ENCODE measurements at regions not wholly inside any gene's neighbourhood (a gene's known extent, or its start where the extent isn't known, plus 50 kb on each side); places are given as distances from the start of the nearest gene placed in this dataset.

DNA sequence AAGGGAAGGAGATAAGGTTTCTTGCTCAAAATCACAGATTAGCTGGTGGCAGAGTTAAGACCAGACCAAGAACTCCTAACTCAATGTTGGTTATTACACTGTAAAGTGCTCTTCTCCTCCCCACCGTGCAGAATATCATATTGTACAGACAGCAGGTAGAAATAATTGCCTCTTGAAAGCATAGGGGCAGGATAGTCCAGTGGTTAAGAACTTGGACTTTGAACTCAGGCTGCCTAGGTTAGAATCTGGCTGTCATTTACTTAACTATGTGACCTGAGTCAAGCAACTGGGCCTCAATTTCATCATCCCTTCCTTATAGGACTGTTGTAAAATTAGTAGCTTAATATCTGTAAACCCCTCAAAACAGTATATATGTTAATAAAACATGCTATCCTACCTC lies 114.9 kb upstream of the HIVEP3 start:
- no peak for DNase-seq

DNA sequence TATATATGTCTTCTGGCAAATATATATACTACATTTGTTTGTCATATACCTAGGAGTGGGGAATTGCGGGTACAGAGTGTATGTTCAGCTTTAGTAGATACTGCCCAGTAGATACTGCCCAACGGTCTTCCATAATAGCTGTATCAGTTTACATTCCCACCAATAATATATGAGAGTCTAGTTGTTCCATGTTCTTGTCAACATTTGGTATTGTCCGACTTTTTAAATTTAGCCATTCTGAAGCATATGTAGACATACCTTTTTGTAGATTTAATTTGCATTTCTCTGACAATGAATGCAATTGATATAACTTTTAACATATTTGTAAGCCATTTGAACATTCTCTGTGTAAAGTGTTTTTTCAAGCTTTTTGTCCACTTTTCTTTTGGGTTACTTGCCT lies 99.0 kb upstream of the HIVEP3 start:
- no peak for DNase-seq

DNA sequence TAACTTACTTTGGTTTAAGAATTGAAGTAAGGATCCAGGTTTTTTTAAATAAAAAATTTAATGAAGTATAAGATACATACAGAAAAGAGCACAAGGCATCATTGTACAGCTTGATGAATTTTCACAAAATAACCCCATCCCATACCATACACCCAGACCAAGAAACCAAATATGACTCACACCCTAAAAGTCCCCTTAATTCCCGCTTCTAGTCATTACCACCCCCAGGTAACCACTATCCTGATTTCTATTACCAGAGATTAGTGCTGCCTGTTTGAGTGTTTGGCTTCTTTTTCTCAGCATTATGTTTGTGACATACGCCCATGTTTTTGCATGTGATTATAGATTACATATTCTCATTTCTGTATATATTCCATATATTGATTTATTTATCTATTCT lies 98.5 kb upstream of the HIVEP3 start:
- DNase-seq: no peak

GRCh38 chr1:42014823-42015222 lies 96.1 kb upstream of the HIVEP3 start:
- DNase-seq: no peak

DNA sequence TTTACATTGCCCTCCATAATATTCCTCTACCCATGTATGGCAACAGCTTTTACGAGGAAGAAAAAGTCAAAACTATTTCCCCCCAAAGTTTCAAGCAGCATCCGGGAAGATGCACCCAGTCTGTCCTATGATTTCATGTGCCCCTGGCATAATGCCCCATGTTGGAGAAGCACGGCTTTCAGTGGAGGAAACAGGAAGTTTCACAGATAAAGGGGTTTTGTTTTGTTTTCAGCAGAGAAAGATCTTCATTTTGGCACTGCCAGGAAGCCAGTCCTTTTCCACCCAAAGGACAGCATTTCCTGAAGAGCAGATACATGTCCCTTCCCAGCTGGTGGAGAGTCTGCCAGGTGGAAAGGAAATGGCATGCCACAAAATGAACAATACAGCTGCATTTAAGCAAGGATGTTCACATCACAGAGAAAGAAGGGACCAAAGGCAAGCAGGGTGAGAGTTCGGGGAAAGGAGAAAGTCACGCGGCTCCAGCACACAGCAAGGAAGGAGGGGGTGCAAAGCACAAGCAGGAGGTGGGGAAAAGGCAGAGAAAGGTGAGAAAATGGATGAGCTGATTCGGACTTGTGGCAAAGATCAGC lies 95.3 kb upstream of the HIVEP3 start:
- no peak for DNase-seq

- DNase-seq: no peak
Observed at GRCh38 chr1:42012852-42013251, 94.1 kb upstream of the HIVEP3 start.

GRCh38 chr1:42010381-42010780 lies 91.7 kb upstream of the HIVEP3 start:
- DNase-seq: no peak

DNA sequence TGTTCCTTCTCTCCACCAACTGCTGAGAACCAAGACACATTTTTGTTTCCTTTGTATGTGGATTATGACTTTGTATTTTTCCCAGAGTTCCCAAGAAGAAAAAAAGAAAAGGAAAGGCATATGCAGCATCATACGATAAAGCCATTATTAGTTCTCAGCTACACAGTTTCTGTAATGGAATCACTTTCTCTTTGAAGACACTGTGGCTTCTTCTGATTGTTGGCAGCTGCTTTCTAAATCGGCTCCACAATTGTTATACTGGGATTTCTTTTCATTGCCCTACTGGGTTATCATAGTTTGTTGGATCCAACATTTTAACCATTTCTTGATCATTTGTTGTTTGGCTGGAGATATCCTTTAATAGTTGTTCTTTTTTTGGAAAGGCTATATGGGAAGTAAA lies 89.5 kb upstream of the HIVEP3 start:
- DNase-seq: no peak

- no peak for DNase-seq
Observed at GRCh38 chr1:42006836-42007235, 88.1 kb upstream of the HIVEP3 start.

- no peak for DNase-seq
Observed at GRCh38 chr1:42006093-42006492, 87.4 kb upstream of the HIVEP3 start.

- DNase-seq: no peak
Observed at GRCh38 chr1:42005530-42005929, 86.8 kb upstream of the HIVEP3 start.

- DNase-seq: no peak
Observed at GRCh38 chr1:42004860-42005259, 86.1 kb upstream of the HIVEP3 start.

DNA sequence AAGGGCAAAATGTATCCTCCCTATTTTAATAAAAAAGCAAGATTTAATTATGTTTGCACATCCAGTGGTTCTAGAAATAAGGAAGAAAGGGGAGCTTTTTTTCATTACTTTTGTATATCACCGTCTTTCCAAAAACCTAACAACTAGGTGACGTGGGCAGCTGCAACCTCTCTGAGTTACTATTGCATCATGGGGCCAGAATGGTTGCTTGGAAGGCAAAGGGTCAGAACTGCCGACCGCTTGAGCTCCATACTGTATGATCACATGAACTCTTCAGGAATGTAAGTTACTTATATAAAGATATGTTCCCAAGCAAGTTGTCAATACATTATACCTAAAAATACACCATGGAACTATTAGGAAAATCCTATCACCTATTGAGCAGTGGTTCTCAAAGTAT lies 85.6 kb upstream of the HIVEP3 start:
- no peak for DNase-seq

DNA sequence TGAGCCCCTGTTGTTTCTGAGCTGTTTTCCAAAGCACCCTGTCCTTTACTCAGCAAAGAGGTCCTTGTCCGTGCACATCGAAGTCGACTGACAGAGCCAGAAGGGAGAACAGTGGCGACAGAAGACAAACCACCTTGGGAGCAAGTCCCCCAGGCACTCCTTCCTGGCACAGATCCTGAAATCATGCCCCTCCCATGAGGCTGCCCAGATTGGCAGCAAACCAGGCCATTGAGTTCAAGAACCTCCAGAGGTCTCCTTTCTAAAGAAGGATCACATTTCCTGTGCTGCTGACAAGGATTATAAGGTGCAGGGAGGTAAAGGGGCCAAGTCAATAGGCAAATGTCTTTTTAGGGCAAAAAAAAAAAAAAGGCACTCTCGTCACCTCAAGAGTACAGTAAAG lies 84.7 kb upstream of the HIVEP3 start:
- DNase-seq: no peak

GRCh38 chr1:42002220-42002619 lies 83.5 kb upstream of the HIVEP3 start:
- DNase-seq: no peak

GRCh38 chr1:42000766-42001165 lies 82.0 kb upstream of the HIVEP3 start:
- DNase-seq: no peak

DNA sequence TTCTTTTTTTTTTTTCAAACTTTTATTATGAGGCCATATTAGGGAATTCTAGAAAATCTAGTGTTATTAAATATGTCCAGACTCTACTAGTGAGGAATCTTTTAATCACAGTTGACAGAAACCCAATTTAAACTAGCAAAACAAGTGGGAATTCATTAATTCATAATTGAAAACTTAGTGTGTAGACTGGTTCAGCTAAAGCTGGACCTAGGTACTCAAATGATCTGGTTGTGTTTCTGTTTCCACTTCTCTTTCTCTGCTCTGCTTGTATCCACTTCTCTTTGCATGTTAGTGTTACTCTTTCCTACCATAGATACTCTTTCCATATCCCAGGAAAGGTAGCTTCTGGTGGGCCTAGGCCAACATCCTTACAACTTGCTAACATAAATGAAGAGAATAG lies 81.2 kb upstream of the HIVEP3 start:
- DNase-seq: no peak

DNA sequence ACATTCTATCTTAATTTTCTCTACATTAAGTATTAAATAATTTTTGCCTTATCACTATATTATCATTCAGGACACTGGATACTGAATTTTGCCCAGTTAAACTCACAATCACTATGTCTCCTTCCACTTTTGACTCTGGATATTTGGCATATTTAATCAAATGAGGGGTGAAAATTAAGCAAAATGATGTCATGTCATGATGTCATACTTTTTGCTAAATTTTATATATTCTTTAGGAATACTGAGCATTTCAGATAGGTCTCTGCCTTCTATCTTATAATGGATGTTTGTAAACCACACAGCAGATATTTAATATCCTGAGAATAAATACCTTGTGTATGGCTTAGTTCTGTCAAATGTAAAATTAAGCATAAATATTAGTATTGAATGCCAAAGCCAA lies 79.5 kb upstream of the HIVEP3 start:
- no peak for DNase-seq

- DNase-seq: no peak
Observed at GRCh38 chr1:41997153-41997552, 78.4 kb upstream of the HIVEP3 start.

- DNase-seq: no peak
Observed at GRCh38 chr1:41995441-41996130, 76.9 kb upstream of the HIVEP3 start.

GRCh38 chr1:41994195-41994894 lies 75.6 kb upstream of the HIVEP3 start:
- DNase-seq: no peak

DNA sequence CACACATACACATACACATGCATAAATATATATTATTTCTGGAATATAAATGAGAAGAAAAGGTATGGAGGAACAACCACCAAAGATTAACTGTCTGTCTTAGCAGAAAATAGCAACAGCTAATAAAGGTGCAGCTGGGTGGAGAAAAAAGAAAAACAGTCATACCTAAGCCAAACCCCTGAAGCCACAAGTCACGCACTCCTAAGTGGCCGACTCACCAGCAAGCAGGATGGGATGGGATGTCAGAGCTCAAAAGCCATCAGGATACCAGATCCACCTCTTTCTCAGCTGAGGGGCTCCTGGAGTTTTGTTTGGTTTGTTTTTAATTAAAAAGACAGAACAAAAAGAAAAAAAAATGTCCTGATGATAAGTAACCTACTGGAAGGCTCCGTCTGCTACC lies 64.7 kb upstream of the HIVEP3 start:
- DNase-seq: no peak

DNA sequence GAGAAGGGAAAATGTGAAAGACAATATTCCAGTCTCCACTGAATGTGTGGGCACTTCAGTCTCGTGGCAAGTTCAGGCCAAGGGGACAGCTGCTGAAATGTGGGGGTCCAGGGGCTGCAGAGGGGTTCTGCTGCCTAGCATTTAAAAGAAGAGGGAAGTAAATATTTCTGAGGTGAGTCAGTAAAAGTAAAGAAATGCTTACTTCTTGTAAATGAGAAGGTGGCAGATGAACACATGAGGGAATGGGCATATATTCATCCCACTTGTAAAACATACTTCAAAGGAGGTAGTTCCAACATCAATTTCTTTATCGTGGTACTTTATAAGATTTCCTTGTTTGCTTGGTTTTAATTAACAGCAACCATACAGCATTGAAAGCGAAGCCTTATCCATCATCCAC lies 63.1 kb upstream of the HIVEP3 start:
- no peak for DNase-seq

- DNase-seq: no peak
Observed at GRCh38 chr1:41980827-41981653, 62.3 kb upstream of the HIVEP3 start.
